ENCODE measurements at regions not wholly inside any gene's neighbourhood (a gene's known extent, or its start where the extent isn't known, plus 50 kb on each side); places are given as distances from the start of the nearest gene placed in this dataset.

DNA sequence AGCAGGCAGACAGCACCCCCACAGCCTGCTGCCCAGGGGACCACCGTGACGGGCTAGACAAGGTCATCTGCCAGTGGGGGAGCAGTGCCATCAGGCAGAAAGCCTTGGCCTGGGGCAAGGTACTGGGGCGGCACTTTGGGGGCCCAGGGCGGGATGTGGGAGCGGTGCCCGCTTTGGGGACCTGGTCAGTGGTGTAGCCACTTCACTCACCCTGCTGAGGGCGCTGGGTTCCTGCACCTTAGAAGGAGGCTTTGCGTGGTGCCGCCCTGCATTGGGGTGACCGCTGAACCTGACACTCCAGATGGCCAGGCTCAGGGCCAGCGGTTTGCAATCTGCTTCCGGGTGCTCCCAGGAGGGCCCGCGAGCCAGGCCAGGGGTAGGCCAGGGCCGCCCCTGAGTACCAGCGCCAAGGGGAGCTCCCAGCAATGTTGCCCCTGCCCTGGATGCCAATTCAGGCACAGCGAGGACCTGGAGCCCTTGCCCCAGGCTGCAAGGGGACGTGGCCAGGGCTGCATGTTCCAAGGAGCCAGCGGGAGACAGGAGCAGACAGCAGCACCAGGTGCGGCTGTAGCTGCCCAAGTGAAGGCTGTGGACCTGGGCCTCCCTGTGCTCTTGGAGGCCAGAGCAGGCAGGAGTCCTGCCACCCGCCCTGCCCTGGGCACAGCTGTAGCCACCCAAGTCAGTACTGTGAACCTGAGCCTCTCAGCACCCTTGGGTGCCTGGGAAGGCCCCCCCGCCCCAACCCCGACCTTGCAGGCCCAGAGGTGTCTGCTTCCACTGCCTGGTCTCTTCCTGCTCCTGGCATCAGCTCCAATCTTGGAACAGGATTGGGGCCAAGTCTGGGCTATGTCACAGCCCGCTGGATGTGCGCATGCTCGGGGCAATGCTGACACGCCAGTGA is 550.7 kb downstream of the SLC6A15 start:
- DNase-seq: no peak

DNA sequence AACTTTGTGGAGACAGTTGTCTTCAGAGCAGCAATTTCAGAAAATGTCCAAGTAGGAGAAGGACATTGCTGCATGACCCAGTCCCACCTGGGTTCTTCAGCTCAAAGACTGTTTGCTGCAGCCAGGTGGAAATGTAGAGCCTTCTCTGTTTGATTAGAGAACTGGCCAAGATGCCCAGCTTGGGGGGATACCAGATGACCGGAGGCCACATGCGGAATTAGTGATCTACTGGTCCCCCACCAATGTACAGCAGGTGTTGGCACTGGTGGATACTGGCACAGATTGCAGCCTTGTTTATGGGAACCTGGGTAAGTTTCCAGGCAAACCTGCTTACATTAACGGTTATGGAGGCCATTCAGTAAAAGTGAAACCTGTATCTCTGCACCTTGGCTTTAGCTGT is 555.3 kb downstream of the SLC6A15 start:
- DNase-seq: no peak

DNA sequence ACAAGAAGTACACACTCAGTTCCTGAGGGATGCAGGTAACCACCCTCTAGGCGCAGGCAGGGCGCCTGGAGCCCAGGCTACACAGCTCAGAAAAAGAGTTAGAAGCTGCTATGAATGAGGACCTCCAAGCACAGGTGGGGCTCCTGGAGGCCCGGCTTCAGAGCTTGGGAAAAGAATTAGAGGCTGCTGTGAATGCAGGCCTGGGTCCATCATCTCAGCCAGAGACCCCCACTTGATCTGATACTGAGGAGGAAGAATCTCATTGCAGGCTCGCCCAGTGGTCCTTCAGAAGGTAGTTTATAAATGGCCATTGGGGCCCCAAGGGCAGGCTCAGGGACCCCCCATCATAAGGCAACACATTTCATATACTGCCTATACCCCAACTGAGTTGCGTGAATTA is 556.4 kb downstream of the SLC6A15 start:
- DNase-seq: no peak

DNA sequence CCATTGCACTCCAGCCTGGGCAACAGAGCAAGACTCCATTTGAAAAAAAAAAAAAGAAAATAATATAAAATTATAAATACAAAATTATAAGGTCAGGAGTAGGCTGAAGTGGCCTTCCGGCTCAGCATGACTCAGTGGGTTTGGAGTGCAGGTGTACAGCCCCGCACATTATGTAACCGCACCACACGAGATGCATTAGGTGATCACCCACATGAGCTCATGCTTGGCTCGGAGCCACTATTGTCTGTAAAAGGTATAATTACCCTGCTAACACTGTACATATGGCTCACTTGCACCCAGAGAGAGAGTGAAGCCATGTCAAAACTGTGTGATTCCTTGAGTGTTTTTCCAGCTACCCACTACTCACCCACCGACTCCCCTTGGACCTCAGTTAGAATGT is 557.0 kb downstream of the SLC6A15 start:
- DNase-seq: no peak

DNA sequence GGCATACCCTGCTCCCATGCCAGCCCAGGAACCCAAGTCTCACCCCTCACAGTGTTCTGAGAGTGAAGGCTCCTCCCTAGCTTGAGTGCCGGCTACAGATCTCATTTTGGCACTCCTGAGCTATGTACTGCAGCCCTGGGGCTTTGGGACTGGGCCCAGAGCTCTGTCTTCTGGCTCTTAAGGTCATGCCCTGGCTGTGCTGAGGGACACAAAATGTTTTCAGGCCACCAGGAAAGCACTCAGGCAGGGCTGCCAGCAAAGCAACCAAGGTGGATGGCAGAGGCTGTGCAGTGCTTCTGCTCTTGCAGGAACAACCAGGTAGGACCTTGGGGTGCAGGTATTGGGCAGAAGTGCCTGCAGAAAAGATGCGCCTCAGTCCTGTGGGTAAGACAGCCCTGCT is 564.0 kb downstream of the SLC6A15 start:
- no peak for DNase-seq

DNA sequence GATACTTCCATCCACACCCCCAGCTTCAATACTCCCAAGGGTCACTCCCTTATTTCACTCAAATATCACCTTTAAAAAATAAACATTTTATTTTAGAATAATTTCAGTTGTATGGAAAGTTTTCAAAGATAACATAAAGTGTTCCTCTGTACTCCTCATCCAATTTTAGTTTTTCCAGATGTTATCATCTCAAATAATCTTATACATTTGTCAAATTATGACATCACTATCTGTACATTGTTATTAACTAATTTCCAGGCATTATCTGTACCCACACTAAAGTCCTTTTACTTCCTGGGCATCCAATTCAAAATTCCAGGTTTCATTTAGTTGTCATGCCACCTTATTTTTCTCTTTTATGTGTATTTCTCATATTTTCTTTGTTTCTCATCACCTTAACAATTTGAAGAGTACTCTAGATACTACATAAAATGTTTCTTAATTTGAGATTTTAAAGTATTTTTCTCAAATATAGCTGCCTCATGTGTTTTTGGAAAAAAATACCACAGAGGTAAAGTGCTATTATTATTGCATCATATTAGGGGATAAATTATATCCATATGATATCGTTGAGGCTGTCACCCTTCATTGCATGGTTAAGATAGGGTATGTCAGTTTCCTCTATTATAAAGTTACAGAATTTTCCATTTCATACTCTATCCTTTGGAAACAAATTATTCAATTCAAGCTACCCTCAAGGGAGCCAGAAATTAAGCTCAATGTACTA is 571.0 kb downstream of the SLC6A15 start:
- no peak for DNase-seq

DNA sequence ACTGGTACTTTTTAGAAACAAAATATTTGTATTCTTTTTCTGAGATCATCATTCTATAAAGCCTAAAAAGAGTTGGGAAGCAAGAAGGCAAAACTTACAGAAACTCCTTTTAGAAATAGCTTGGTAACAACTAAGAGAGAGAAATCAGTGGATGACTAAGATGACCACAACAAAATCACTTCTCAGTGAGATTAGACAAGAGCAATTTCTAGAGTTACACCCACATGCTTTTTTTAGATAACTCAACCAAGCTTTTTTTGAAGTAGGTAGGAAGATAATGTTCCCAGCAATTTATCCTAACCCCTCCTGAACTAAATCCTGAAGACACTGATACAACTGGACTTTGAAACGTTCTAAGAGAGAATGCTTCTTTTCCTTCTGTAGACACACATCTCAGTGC is 576.4 kb downstream of the SLC6A15 start:
- no peak for DNase-seq

DNA sequence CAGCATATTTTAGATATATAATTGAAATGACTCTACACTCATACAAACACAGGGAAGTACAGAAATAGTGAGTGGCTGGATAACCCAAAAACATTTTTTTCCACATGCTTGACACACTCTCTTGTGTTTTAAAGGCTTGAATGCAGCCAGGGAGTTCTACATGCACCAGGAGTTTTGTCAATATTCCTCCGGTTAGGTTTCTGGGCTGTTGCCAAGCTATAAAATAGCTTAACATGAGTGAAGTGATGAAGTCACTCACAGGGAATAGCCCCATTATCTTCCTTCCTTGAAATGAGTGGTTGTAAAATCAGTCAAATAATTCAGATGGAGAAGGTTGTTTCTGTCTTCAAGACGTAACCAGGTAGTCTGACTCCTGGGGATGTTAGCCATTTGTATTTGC is 582.7 kb downstream of the SLC6A15 start:
- no peak for DNase-seq

DNA sequence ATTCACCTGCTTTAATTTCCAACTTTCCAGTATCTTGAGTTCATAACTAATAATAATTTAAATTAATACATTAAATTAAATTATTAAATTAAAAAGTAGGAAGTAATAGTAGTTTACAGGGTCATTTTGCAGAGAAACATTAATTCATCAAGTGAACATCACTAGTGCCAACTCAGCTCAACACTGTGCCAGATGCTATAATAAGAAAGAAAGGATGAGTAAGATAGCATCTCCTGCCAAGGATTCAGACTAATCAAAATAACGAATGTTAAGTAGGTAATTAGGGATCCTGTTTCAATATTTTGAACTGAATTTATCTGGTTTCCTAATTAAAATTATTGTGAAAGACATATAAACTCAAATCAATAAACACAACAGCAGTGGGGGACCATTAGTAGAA is 596.7 kb downstream of the SLC6A15 start:
- DNase-seq: no peak

DNA sequence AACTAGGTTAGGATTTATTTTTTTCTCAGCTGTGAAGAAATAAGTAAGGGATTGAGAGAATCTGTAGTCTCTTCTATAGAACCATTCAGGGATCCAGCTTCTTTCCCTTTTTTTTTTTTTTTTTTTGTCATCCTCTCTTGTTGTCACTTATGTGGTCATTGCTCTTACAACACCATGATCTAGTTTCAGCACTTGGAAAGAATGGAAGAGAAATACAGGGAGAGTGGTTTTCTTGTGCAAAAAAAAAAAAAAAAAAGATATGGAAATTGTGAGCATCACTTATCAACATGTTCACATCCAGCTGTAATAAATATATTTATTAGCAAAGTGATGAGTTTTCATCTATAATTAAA is 599.3 kb downstream of the SLC6A15 start:
- DNase-seq: no peak

DNA sequence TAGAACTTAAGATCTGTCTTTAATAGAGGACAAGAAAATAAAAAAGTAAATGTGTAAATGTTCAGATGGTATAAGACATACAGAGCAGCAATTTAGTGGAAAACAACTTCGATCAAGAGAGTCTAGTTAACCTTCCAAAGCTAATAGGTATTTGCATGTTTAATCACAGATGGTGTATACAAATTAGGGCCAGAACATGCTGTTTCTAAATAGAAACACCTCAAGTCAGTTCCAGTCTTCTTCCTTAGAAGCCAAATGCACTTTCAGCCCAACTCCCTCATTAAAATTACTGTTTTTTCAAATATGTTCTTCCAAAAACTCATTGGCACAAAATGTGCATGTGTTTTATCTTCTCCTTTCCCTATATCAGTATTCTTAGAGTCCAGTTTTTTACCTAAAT is 604.4 kb downstream of the SLC6A15 start:
- no peak for DNase-seq

DNA sequence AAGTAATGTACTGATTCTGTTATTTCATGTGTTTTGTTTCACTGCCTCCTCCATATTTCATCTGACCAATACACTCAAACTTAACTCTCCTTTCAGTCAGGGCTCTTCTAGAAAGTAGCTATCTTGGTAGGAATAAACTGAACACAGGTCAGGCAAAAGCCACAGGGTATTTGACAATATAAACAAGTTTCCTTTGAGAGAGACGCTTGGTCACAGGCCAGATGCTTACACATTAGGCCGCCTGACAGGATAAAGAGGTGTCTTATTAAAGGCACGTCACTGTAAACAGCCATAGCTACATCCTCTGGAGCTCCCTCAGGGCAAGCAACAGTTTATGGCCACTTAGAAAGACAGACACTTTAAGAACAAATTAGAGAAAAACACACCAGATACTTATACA is 607.5 kb downstream of the SLC6A15 start:
- DNase-seq: no peak

DNA sequence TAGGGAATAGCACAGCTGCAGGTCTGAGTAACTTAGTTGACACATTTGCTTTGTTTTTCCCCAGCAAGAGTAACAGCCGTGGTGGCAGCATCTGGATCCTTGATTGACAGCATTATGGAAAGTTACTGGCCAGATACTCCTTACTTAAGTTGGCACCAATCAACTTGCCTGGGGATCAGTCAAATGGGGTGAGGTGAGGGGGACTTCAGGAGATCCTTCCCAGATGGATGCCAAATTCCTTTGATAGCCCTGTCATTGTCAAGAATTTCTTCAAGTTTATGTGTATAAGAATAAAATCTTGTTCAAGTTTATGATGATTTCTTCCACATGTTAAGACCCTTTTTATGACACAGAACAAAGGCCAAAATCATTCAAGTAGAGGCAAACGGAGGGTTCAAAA is 618.4 kb downstream of the SLC6A15 start:
- DNase-seq: no peak

DNA sequence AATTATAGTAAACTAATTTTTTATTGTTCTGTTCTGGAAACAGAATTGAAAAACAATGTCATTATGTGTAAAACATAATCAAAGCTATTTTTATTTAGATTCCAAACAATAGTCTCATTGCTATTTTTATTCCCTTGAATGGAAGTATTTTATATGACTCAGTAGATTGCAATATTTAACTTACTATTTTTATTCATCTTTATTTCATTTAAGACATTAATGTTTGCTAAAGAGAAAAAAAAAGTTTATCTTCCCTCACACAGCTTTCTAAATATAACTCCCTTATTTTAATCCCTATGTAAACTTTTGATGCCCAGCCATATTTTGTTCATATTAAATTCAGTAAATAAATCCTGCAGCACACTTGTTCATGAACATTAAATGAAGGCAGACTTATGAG is 622.4 kb downstream of the SLC6A15 start:
- no peak for DNase-seq

DNA sequence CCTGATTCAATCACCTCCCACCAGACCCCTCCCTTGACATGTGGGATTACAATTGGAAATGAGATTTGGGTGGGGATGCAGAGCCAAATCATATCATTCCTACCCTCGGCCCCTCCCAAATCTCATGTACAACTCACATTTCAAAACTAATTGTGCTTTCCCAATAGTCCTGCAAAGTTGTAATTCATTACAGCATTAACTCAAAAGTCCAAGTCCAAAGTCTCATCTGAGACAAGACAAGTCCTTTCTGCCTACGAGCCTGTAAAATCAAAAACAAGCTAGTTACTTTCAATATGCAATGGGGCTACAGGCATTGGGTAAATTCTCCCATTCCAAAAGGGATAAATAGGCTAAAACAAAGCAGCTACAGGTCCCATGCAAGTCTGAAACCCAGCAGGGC is 634.6 kb downstream of the SLC6A15 start:
- no peak for DNase-seq

DNA sequence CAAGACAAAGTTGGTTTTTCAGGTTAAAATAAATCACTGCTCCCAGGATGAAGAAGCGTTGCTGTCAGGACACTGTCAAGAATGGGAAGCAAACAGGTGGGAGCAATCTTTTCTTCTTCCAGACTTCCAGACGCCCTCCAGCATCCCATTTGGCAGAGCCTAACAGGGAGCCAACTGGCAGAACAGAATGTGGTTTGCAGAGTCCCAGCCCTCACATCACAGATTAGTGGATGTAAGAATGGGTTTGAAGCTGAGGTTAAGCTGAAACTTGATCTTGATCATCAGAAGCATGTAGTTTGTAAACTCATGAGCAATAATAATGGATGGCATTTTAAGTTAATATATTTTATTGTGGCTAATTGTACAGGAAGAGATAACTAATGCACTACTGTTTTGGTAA is 636.4 kb downstream of the SLC6A15 start:
- no peak for DNase-seq

DNA sequence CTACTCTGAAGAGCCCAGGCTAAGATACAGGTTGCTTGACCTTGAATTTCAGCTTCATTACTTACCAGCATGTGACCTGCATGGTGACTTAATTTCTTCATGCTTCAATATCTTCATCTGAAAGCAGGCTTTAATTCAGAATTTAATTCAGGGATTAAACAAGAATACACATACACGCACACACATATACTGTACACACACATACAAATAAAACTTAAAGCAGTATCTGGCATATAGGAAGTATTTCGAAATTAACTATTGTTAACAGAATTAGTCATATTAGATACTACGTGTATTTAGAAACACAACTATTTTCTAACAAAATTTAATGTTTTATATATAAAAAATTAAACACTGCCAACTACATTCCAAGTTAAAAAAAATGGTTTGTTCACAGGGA is 640.3 kb downstream of the SLC6A15 start:
- DNase-seq: no peak

DNA sequence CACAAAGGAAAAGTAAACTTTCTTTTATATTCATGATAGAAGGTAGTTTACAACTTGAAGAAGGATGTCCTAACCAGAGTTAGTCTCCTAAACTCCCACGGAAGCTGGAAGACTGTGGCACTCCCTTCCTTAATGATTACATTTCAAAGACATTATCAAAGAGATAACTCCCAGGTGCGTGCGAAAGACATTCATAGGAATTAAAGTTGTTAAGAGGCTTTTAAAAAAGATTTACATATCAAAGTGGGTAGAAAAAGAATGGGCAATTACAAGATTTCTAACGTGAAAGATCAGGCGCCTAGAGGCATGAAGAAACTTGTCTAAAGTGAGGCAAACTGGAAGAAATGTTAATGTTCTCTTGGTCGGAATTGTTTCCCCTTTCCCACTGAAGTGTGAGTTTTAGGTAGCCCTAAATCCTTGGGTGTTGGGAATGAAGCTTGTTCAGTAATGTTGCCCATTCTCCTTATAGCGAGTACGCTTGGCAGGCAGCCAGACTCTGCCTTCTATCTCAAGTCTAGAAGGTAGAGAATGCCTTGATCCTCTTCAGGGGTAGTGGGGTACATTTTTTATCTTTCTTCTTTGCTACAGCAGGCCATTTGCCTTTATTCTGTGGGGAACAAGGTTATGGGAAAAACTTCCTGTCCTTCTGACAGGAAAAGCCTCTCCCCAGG is 642.0 kb downstream of the SLC6A15 start:
- no peak for DNase-seq

DNA sequence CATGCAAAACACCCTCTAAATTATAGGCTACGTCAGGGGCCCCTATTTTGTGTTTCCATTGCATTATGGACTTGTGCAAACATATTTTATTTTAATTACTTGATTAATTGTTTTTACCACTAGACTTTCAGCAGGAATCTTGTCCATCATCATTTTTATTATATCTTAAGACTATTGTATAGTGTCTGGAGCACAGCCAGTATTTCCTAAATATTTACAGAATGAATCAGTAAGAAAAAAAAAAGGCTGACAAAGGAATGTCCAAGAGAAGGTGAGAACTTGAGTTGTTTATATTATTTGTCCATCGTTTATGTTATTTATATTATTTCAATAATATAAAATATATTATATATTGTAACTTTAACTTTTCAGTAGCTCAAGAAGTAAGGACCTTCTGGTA is 664.7 kb downstream of the SLC6A15 start:
- no peak for DNase-seq

DNA sequence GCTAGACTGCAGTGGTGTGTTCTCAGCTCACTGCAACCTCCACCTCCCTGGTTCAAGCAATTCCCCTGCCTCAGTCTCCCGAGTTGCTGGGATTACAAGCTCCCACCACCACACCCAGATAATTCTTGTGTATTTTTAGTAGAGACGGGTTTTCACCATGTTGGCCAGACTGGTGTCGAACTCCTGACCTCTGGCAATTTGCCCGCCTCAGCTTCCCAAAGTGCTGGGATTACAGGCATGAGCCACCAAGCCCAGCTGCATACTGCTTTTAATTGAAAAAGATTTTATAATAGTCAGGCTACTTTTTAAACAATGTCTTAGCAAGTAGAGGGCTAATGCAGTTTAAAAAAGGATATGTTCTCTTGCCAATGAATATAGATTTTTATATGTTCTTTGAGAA is 668.9 kb downstream of the SLC6A15 start:
- no peak for DNase-seq

DNA sequence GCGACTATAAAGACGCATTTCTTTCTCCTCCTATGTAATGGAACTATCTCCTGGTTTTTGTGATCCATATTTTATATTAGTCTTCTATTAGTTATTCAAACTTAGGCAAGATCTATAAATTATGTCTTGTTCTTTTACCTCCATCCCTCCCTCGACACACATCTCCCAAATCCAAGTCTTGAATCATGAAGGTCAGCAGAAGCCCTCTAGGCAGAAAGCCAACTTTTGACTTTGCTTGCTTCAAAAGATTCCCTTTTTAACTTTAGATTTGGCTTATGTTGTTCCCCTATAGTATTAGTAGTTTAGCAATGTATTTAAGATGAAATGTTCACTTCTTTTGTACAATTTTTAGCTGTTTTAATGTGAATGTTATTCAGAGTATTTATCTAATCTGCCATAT is 689.8 kb downstream of the SLC6A15 start:
- no peak for DNase-seq

DNA sequence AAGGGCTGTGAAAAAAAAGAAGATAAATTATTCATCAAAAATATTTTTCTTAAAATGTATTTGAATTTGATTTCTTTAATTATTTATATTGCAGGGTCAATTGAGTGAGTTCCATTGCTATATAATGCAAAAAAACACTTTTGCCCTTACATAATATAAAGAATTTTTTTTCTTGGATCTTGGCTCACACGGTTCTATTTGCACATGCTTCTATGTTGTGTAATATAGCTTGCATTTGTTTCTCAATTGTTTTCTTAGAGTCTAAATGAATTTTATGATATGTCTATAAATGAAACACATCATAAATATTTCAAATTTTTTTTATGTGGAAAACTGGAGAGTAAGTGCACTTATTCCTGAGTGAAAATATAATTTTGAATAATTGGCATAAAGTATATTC is 694.2 kb downstream of the SLC6A15 start:
- DNase-seq: no peak

DNA sequence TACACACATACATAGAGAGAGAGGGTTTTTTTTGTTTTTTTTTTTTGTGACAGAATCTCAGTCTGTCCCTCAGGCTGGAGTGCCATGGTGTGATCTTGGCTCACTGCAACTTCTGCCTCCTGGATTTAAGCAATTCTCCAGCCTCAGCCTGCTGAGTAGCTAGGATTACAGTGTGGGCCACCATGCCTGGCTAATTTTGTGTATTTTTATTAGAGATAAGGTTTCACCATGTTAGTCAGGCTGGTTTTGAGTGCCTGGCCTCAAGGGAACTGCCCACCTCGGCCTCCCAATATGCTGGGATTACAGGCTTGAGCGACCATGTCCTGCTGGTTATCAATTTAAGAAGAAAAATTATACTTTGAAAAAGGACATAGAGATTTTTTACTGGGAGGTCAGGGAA is 710.6 kb downstream of the SLC6A15 start:
- no peak for DNase-seq

DNA sequence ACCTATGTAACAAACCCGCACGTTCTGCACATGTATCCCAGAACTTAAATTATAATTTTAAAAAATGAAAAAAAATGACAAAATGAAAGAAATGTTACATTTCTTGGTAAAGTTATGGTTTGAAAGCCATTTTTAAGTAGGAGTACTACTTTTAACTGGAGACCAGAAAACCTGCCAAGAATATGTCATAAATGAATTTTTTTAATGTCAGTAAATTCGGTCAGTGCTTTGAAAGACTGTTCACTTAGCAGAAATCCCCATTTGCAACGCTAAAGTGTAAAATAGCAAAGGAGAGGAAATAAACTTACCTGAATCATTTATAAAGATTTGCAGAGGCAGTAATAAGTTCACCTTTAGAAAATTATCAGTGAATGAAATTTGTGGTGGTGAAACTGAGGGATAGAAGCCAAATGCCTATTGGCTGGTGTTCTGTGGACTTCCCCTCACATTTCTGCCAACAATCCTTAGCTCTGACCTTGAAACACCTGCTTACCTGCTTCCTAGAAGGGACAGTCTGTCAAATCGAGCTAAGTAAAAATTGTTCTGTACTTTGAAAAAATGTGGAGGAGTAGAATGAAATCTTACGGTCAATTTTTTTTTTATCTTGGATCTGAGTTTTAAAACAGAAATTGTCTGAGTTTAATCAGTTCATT is 714.2 kb downstream of the SLC6A15 start:
- no peak for DNase-seq
